ENCODE measurements at regions not wholly inside any gene's neighbourhood (a gene's known extent, or its start where the extent isn't known, plus 50 kb on each side); places are given as distances from the start of the nearest gene placed in this dataset.
A peak's percentile ranks its signal among the peaks of the same experiment; 100 is the strongest.
"Not testable (repeated sequence)": the region's sequence is repeated elsewhere in the genome, so short reads cannot be mapped to it uniquely, and the experiment has no call there.

DNA sequence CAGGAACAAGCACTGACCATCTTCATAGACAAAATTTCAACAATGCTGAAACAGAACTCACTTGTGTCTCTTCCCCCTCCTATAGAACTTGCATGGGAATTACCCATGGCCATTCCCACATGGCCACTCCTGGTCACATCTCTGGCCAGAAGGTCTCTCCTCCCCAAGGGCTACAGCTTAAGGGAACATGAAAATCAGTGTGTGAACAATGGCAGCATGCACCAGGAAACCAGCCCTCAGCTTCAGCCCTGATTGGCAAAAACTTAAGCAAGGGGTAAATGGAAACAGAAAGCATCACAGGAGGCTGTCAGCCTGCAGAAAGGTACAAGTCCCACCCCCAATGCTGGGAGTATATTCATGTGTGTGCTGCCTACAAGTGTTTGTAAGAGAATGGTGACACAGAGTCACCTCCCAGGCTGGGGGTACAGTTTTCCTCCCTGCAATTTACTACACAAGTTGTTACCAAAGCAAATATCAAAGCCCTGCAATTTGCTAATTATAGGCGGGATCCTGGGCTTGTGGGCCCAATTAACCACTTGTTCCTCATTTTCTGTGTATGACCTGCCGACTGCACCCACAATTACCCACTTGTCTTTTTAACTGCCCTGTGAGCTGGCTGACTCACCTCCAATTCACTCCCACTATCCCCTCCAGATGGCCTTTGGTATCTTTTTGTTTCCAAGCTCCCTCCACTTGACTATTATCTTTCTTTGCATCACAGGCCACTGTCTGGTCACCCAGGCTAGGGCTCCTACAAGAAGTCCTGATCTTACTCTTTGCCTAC lies 84.4 kb upstream of the HES1 start:
- no peak for DNase-seq

DNA sequence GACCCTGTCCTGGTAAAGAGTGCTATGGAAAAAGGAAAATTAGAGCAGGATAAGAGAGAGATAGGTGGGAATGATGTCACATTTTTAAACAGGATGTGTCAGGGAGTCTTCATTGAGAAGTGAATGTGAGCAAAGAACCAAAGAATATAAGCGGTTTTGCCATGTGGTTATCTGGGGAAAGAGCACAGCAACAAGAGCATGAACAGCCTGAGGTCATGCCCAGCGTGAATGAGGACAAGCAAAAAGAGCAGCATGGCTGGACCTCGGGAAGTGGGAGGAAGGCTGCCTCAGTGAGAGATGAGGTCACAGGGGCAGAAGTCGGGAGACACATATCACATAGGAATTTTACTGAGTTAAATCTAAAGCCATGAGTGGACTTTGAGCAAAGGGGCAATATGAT lies 82.8 kb upstream of the HES1 start:
- no peak for DNase-seq

DNA sequence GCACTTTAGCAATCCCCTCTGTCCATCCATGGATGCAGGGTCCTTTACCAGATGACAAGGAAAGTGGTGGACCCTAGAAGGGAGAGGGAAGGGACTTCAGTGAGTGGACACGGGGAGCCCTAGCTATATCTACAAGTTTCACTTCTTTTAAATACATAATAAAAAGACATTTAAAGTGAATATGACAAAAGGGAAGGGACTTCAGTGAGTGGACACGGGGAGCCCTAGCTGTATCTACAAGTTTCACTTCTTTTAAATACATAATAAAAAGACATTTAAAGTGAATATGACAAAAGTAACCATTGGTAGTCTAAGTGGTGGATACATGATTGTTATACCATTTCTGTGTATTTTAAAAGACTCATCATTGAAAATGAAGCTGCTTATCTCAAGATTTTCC lies 81.9 kb upstream of the HES1 start:
- DNase-seq = no peak

DNA sequence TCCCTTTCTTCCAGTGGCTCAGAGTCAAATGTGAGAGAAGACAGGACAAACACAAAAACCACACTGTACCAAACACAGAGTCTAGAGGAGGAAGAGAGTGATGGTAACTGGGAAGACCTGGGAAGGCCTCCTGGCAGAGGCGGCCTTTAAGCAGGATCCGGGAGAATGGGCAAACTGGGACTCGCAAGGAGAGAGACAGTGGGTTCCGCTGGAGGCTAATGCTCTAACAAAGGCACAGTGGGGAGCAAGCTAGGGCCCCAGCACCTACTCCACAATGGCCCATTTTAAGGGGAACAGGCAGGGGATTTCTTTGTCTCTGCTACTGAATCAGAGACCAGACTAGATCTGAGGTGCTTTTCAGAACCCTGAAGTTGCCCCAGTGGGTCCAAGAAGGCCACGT lies 81.4 kb upstream of the HES1 start:
- DNase-seq = no peak

DNA sequence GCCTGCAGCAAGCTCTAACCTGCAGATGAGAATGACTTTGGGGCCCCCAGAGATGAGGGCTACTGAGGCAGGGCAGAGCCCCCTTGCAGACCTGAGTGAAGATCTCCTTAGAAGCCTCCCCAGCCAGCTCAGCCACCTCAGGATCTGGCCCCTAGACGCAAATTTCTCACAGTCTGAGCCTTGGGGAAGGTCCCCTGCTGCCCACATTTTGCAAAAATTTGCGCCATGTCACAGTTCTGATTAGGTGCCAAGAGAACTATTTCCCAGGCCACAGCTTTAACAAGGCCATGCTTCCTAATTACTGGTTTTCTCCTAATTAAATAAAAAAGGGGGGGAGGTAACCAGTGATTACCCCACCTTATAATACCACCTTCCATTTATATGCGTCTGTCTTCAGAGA lies 81.0 kb upstream of the HES1 start:
- DNase-seq = no peak

DNA sequence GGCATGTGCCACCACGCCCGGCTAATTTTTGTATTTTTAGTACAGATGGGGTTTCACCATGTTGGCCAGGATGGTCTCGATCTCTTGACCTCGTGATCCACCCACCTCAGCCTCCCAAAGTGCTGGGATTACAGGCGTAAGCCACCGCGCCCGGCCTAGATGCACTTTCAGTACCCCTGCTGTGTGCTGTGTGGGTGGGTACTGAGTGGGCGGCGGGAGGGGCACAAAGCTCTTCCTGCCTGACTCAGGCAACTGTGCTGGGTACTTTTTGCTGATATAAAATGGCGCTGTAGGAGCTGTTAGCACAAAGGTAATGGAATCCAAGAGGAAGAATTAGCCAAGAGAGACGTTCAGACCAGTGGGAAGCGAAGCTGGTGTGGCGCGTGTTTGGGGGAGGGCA lies 79.6 kb upstream of the HES1 start:
- DNase-seq = not testable (repeated sequence)

DNA sequence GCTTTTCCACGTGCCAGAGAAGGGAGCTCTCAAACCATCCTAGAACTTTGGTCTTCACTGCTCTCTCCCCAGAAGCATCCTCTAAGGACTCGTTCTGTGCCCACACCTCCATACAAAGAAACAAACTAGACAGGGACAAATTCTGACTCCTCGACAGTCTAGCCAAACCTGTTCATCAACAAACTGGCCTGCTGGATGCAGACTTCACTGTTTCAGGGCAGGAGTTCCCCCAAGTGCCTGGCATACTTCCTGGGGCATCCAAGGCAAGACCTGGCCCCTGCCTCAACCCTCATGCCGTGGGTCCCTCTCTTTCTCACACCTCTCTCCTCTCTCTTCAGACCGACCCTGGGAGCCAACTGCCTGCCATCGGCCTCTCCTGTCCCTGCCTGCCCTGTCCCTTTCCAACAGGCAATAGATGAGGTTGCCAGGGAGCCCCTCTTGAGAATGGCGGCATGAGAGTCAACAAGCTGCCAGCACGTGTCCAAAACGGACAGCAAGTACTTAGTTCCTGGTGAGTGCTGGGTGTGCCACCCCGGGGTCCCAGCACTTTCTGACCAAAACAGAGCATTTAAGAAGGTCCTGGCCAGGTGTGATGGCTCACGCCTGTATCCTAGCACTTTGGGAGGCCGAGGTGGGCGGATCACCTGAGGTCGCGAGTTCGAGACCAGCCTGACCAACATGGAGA lies 79.1 kb upstream of the HES1 start:
- peak in 1 of 2 experiments; percentile 16 for DNase-seq

DNA sequence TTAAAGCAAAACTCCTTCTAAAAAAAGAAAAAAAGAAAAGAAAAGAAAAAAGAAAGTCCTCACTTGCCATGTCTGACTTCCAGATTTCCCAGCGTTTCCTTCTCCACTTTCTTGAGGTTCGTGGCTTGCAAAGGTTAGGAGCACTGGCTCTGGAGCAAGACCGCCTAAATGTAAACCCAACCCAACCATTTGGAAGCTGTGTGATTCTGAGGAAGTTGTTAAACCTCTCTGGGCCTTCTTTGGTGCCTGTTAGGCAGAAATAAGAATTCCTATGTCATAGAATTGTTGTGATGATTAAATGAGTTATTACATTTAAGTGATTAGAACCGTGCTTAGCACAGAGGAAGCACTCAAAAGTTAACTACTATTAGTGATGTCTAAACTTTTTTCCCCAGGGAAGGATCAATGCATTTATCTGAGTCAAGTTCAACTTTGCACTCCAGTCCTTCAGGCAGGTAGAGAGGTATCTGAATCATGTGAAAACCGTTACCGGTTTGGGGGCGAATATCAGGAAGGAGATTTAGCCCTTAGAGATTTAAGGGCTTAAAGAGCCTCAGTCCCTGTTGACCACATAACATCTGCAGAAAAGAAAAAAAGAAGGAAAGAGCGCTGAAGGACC lies 78.3 kb upstream of the HES1 start:
- DNase-seq = no peak

DNA sequence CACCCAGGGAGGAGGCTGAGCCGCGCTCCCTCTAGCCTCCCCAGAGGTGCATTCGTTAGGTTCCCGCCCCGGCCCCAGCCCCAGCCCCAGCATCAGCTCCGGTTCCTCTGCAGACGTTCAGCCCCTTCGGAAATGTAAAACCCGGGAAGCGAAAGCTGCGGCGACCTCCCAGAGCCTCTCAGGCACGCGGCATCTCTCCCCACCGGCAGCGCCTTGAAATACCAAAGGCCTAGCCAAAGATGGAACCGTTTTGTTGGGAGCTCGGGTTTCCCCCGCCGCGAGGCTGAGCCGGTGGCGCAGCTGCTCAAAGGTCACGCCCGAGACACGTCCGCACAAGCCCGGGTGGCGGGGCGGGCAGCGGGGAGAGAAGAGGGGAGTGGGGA lies 77.8 kb upstream of the HES1 start:
- DNase-seq = peak; percentile 76 to 94

DNA sequence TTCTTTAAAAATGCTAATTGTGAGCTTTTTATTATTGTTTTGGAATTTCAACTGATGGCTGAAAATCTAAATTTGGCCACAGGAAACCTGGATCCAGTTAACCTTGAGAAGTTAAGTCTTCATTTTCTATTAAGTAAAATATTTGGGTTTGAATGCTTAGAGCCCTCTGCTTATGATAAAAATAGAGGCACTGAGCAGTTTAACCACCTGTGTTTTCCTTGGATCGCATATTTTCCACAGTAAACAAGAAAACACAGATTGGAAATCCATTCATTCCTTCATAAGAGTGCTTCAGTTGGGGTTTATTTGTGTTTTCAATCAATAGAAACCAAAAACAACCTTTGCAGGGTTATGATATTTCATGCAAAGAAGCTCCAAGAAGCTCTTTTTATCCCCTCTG lies 77.2 kb upstream of the HES1 start:
- DNase-seq = no peak

DNA sequence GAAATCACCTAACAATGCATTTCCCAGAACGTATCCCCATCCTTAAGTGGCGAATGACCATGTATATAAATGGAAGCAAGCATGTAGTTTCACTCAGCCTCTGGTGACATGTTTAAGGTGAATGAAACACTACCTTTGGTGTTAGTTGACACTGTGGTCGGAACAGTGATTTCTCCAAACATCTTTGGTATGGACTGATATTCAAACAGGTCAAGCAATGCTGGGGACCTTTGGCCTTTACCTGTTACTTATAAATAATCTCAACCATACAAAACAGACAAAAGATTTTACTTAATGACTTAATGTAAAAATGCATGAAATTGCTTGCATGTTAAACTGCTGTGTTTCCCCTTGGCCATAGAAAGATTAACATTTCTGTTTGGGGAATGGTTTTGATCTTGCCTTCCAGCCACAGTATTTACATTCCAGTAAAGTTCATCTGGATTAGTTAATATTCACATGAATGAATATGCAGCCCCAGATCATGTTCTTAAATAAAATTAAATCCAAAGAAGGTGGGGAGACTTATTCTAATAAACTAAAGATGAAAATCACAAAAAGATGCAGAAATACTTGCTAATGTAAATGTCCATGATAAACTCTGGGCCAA lies 74.4 kb upstream of the HES1 start:
- DNase-seq = no peak

DNA sequence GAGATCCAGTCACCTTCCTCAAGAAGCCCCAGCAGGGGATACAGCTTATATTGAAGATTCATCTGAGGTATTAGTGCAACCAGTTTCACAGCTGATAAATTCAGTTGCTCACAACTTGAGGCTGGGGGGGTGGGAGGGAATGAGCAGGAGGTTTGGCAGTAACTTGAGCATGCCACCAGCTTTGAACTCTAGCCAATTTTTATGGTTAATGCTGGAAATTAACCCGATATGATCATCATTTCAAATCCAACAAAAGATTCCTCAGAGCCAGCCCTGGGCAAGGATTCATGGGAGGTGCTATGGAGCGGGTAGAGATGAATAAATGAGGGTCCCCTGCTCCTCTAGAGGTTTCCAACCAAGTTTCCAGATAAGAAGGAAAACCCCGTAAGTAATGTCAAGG lies 73.1 kb upstream of the HES1 start:
- no peak for DNase-seq

DNA sequence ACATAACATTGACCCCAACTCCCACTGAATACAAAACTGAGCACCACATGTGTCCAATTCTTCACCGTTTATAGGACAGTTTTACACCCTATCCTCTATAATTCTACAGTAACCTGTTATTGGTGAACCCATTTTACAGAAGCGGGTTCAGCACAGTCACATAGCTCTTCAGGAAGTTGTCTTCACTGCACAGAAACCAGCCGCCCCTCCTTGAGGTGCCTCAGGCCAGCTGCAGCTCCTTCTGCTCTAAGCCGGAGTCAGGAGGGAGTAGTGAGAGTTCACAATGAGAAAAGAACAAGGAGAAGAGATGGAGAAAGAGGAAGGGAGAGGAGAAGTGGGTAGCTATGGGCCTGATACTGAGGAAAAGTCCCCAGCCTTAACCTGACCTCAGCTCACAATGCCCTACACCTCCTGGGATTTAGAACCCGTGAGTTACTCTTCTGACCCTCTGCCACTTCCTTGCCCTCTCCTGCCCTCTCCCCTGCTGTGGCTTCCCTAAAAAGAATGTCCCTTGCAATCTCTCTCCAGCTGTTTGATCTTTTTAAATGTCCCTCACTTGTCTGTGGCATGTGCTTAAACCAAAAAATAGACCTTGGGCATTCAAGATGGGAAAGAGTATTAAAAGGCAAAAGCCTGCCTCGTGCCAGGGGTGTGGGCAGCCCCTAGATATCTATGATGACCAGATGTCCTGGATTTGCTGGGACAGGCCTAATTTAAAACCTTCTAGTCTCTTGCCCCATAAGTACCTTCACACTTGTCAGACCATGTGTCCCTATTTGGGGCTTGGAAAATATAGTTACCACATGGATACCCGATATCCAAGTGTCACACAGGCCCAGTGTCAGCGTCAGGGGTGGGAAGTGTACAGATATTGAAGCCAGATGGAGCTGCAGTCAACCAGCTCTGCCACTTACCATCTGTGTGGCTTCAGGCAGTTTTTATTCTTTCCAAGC lies 71.3 kb upstream of the HES1 start:
- DNase-seq = no peak

DNA sequence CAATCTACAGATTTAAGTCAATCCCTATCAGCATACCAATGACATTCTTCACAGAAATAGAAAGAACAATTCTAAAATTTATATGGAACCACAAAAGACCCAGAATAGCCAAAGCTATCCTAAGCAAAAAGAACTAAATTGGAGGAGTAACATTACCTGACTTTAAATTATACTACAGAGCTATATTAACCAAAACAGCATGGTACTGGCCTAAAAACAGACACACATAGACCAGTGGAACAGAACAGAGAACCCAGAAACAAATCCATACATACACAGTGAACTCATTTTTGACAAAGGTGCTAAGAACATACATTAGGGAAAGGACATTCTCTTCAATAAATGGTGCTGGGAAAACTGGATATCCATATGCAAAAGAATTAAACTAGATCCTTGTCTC lies 68.6 kb upstream of the HES1 start:
- not testable (repeated sequence) for DNase-seq

DNA sequence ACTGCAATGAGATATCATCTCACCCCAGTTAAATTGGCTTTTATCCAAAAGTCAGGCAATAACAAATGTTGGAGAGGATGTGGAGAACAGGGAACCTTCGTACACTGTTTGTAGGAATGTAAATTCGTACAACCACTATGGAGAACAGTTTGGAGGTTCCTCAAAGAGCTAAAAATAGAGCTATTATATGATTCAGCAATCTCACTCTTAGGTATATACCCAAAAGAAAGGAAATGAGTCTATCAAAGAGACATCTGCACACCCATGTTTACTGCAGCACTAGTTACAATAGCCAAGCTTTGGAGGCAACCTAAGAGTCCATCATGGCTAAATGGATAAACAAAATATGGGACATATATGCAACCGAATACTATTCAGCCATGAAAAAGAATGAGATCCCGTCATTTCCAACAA lies 68.0 kb upstream of the HES1 start:
- DNase-seq = no peak

DNA sequence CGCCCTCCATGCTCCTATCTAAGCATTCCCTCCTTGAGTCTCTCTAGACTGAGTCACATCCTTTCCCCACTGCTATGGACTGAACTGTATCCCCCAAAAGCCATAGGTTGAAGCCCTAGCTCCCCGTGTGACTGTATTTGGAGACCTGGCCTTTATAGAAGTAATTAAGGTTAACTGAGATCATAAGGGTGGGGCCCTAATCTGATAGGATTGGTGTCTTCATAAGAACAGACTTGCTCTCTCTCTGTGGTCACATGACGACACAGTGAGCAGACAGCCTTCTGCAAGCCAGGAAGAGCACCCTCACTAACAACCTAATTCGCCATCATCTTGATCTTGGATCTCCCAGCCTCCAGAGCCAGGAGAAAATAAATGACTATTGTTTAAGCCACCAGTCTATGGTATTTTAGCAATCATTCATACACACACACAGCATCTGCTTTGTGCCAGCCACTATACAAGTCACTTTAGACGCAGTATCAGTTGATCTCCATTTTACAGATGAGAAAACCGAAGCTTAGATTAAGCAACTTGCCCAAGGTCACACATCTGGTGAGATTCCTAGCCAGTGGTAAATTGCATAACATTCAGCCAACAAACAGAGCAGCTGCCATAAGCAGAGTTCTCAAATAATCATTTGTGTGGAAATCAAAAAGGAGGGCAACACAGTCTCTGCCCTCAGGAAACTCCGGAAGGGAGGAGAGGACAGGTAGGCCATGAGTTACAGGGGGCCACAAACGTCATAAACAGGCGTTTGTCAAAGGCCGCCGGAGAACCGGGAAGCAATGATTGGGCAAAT lies 66.3 kb upstream of the HES1 start:
- DNase-seq = no peak

DNA sequence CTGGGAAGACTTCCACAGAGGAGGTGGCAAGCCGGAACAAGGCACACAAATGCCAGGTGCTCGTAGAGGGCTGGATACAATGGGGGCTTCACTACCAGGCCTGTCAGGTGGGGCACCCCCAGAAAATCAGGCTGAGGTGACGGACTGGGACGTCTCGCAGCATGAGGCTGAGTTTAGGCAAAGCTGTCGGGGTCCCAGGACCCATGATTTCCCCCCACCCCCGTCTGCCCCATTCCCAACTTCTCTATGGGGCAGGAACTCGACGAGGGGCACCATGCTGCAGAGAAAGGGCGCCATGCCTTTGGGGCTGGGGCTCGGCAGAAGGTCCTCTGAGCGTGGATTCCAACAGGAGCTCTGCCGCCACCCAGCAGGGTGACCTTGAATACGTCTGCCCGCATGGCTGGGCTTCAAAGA lies 65.7 kb upstream of the HES1 start:
- no peak for DNase-seq

DNA sequence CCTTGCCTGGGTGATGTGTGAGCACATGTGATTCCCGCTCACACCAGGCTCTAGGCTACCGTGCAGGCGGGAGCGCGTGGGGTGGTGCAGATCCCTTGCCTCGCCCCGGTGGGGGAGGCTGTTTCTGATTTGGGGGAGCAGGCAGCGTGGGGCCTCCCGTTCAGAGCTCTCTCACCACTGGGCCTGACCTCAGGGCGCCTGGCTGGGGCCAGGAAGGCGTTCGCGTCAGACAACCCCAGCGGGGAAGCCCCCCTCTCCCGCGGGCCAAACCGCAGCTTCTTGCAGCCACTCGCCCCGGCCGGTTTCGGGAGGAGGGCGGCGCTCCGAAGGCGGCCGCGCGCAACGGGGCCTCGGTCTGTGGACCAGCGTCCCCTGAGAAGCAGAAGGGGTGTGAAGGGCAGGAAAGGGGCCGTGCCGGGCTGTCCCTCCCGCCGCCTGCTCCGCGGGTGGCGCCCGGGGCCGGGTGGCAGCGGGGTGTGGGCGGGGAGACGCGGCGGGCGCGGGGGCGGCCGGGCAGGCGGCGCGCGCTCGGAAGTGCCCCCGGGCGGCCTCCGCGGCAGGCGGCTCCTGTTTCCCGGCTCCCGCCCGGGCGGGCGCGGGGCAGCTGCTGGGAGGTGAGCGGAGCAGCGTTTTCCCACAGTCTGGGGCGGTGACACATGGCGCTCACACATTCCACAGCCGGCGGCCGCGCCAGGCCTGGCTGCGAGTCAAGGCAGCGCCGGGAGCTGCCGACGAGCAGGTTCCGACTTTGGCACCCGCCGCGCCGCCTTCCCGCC lies 65.1 kb upstream of the HES1 start:
- peak; percentile 40 to 90 for DNase-seq

DNA sequence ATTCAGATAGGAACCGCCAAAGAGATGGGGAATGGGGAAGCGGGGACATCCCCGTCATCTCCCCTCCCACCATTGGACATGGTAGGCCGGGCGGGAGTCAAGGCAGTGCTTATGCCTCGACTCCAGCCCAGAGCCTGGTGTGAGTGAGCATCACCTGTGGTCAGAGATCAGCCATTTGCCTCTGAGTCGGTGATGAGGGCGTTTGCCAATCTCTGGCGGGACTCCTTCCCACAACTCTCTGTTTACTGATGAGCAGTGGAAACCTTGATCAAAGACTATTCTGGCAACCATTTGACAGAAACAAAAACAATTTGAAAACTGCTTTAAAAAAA lies 63.9 kb upstream of the HES1 start:
- no peak for DNase-seq

DNA sequence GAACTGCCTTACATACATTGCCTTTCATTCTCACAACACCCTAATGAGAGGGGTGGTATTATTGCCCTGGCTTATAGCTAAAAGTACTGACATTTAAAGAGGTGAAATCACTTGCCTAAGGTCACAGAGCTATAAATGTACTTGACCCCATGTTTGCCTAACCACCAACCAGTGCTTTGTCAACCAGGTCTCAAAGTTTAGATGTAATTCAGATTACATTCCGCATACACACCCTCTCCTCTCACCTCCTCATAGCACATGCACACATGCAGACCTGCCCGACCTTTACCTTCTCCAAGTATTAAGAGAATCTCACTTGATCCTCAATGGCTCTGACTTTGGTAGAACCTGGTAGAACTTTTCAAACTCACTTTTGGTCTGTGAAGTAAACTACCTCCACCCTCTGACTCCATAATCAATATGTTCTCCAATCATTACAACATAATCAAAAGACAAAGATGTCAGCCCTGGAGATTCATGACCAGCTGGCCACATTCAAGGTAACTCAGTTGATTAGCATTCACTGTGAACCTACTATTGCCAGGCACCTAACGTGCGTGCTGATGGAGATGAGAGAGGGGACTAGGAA lies 63.2 kb upstream of the HES1 start:
- DNase-seq = no peak

DNA sequence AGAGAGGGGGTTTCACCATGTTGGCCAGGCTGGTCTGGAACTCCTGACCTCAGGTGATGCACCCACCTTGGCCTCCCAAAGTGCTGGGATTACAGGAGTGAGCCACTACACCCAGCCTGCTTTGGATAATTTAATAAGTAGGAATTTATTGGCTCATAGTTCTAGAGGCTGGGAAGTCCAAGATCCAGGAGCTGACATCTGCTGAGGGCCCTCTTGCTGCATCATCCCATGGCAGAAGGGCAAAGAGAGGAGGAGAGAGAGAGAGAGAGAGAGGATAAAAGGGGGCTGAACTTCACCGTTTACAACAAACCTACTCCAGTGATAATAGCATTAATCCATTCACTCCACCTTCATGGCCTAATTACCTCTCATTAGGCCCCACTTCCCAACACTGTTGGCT lies 62.0 kb upstream of the HES1 start:
- DNase-seq = no peak

All from NCI-H526 (cell line).